GM21723 (cell line): ENCODE measurements at regions not wholly inside any gene's neighbourhood (a gene's known extent, or its start where the extent isn't known, plus 50 kb on each side); places are given as distances from the start of the nearest gene placed in this dataset.

ENCODE experiments used
- ATAC-seq: cut with Tn5 transposase; IDR thresholded peaks from one replicate; pipeline ENCODE4 v1.9.1; 2021; ENCODE audit warnings: mild to moderate bottlenecking, moderate library complexity; ENCODE audit not compliant: unreplicated experiment

- ATAC-seq: no peak
These were observed 71.4 kb upstream of the SPTLC1 start for GRCh38 chr9:92186631-92187030.

DNA sequence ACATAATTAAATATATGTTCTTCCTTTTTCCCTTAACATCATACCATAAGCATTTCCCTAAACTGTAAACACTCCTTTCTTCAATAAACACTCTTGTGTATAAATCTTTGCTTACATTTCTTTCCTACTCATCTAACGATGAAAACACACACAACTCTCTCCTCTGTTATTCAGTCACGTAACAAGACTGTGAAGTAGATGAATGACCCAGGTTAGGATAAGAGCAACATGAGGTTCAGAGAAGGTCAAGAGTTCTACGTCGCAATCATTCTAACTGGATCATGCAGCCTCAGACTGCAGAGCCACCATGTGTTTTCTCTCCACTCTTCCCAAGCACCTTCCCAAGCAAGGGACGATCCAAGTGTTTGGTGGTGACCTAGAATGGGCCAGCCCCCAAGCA is 70.5 kb upstream of the SPTLC1 start:
- ATAC-seq: no peak

DNA sequence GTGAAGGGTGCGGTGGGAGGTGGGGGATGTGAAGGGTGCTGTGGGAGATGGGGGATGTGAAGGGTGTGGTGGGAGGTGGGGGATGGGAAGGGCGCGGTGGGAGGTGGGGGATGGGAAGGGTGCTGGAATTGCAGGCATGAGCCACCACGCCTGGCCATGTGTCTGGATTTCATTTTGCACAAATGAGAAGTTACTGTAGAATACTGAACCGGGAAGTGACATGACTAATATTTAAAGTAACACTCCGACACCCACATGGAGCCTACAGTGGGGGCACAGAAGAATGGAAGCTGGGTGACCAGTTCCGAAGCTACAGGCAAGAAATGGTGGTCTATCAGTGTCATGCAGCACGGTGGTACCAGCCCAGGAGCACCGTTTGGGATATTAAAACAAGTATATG is 69.9 kb upstream of the SPTLC1 start:
- ATAC-seq: no peak

- no peak for ATAC-seq
These were observed 68.9 kb upstream of the SPTLC1 start for GRCh38 chr9:92184041-92184564.

- no peak for ATAC-seq
These were observed 68.2 kb upstream of the SPTLC1 start for GRCh38 chr9:92183449-92183848.

DNA sequence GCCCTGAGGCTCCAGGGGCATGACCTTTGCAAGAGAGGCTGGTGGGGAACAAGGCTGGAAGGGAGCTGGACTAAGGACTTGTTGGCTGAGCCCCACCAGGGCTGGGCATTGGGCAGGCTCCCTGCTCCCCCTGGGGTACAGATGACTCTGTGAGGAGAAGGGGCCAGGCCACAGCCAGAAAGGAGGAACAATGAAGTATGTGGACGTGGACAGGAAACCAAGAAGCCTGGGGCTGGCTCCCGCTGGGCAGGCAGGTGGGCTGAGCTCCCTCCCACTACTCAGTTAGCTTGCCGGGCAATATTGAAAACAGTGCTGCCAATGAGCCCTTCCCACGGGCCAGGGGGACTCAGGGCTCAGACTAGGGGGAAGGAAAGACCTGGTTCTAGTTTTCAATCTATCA is 66.1 kb upstream of the SPTLC1 start:
- no peak for ATAC-seq

DNA sequence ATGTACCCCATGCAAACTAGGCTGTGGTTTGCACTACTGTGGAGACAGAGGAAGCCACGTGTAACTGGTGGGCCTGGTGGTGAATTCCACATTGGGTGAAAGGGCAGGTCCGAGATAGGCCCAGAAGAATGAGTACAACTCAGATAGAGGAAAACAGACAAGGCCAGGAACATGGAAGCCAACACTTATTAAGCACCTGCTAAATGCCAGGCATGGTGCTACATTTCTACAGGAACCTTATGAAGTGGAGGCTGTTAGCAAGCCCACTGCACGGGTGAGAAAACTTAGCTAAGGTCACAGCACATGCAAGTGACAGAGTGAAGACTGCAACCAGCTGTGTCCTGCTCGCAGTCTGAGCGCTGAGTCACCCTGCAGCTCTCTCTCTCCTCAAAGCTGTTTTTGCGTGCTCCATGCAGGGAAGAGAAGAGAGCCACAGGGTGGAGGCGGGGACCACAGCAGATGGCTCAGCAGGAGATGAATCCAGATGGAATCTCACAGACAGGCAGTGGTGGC is 65.5 kb upstream of the SPTLC1 start:
- ATAC-seq: no peak

DNA sequence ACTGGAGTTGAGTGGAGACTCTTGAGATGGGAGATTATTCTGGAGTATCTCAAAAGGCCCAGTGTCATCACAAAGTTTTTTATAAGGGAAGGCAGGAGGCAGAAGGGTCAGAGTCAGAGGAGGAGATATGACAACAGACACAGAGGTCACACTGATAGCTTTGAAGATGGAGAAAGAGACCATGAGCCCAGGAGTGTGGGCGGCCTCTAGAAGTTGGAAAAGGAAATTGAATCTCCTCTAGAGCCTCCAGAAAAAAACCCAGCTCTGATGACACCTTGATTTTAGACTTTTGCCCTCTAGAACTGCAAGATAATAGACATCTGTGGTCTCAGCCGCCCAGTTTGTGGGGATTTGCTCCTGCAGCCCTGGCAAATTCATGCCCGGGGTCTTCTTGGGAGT is 64.8 kb upstream of the SPTLC1 start:
- ATAC-seq: no peak

DNA sequence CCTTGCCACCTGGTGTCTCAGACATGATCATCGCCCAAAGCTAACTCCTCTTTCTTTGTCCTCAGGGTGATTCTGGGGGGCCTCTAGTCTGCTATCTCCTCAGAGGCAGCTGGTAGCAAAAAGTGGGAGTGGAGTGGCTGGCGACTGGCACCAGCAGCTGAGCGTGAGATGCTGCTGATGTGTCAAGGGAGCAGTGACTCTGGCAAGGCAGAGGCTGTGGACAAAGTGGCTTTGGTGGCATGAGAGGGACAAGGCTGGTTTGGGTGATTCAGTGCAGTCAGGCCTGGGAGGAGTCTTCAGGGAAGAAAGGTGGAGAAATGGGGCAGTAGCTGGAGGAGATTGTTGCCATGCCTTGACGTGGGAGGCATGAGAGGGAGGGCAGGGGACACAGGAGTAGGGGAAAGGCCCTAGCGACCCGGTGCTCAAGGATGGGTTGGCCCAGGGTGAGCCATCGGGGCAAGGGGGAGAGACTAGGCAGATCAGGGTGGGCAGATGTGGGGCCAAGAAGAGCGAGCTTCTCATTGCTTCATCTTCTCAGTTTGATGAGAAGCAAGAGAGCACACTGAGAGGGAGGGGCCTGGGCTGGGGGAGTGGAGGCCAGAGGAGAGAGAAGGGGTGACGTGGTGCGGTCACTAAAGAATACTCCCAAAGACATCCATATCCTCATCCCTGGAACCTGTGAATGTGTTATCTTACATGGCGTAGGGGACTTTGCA is 64.2 kb upstream of the SPTLC1 start:
- no peak for ATAC-seq

DNA sequence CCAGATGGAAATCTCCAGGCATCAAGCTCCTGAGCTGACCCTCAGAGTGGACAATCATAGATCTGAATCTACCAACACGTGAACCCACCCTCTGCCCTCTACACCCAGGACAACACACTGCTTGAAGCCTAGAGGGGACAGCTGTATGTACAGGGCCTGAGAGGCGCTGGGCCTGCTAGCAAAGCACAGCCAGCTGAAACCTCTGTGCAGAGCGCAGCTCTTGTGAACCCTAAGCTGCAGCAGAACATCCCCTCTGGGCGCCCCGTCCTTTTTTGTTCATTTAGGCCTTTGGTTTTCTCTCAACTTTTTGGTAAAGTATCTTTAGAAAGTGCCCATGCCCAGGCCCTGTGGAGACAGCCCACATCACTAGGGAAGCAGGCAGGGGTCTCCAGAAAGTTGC is 62.4 kb upstream of the SPTLC1 start:
- ATAC-seq: no peak

- no peak for ATAC-seq
These were observed 61.6 kb upstream of the SPTLC1 start for GRCh38 chr9:92176800-92177185.

DNA sequence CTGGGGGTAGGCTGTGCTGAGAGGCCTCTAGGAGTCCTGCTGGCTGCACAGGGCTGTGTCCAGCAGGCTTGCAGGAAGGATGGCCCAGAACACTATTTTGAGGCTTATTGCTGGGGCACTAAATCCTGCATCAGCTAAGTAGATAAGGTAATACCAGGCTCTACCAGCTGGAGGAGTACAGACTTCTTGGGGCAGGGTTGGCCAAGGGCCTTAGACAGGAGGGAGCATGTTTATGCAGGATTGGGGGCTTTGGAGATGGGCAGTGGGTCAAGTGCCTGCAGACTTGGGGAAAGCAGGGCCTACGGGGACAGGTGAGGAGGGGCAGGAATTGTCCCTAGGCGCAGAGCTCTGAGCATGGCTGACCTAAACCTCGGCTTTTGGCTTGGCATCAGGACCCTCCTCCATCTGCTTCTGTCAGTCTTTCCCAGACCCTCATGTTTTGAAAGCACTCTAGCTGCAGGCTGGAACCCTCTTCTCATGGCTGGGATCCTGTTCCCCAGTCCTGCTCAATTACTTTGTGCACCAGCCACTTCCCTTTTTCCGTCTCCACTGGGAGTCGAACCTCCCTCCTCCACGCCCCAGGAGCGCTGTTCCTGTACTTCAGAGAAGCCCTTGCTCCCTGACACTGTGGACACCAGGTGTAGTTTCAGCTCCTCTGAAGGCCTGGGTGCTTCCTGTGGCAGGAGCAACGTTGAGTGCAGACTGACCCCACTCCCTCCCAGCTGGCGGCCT is 61.0 kb upstream of the SPTLC1 start:
- no peak for ATAC-seq

- ATAC-seq: no peak
These were observed 60.2 kb upstream of the SPTLC1 start for GRCh38 chr9:92175441-92175840.

GRCh38 chr9:92173318-92173717 is 58.1 kb upstream of the SPTLC1 start:
- ATAC-seq: peak; percentile 51

DNA sequence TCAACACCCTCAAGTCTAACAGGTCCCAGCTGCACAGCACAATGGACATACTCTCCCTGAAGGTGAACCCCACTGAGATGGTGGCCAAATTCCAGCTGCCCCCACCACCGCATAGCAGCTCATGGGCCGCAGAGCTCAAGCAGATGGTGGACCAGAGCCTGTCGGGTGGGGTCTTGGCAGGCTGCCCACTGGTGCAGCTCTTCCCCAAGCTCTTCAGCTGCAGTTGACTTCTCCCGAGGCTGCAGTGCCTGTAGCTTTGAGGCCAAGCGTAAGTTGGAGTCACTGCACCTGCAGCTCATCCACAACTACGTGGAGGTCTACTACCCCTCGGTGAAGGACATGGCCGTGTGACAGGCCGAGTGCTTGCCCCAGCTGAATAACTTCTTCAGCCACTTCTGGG is 56.6 kb upstream of the SPTLC1 start:
- no peak for ATAC-seq

DNA sequence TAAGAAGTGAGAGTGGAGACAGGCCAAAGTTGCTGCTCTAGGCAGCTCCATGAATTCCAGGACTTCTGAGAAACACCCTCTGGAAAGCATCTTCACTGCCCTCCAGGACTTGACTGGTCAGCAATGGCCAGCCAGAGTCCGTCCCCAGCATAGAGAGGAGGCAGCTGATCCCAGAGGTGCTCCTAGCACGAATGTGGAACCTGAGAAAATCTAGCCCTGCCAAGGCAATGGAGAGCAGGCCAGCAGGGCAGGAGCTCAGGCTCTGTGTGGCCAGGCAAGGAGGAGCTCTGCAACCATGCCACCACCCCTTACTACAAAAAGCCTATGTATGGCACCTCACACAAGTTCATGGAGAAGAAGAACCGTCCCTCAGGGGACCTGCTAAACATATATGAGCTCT is 56.1 kb upstream of the SPTLC1 start:
- ATAC-seq: no peak

GRCh38 chr9:92170848-92171247 is 55.6 kb upstream of the SPTLC1 start:
- ATAC-seq: no peak

DNA sequence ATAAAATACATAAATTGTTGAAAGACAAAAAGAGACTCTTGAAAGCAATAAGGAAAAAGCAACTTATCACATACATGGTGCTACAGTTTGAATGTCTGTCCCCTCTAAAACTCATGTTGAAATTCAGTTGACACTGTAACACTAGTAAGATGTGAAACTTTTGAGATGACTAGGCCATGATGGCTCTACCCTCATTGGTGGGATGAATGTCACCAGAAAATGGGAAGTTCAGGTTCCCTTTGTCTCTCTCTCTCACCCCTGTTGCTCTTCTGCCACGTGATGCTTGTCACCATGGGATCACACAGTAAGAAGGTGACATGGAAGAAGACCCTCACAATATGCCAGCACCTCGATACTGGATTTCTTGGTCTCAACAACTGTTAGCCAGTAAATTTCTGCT is 50.3 kb upstream of the SPTLC1 start:
- peak; percentile 63 for ATAC-seq
